CD4-positive, alpha-beta T cell treated with Interleukin-15 for 1 hour (primary cell): ENCODE measurements at regions not wholly inside any gene's neighbourhood (a gene's known extent, or its start where the extent isn't known, plus 50 kb on each side); places are given as distances from the start of the nearest gene placed in this dataset.
"Not testable (repeated sequence)": the region's sequence is repeated elsewhere in the genome, so short reads cannot be mapped to it uniquely, and the experiment has no call there.

Experiments used
- DNase-seq: peaks from one replicate; pipeline ENCODE4 v3.0.0-alpha.2; 2020

DNA sequence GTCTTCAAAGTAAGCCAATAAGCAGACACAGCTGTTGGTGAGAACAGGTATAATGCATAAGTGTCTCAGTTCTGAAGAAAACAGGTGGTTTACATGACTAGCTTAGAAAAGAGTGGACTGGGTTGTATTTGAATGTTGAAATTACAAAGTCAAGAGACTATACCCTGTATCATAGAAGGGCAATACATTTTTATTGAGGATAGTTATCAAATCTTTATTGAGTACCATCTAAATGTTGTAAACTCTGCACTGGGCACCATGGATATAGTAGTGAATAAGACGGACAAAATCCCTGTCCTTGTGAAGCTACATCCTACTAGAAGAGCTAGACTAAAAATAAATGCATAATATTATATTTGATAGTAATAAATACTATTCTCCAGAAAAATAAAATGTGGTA is 88.5 kb upstream of the CDC42EP3 start:
- DNase-seq, result not testable (repeated sequence)

DNA sequence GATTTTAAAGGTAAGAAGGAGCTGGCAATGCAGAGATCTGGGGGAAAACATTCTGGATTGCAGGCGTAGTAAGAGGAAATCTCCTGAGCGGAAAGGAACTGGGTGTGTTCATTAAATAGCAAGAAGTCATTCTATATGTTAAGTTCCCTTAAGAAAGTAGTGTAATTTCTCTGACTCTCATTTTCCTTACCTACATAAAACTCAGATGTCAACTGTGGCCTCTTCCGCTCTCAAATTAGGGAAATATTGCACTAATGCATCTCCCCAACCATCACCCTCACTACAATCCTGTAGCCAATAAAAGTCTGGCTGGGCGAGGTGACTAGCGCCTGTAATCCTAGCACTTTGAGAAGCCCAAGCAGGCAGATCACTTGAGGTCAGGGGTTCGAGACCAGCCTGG is 89.0 kb upstream of the CDC42EP3 start:
- no peak for DNase-seq

DNA sequence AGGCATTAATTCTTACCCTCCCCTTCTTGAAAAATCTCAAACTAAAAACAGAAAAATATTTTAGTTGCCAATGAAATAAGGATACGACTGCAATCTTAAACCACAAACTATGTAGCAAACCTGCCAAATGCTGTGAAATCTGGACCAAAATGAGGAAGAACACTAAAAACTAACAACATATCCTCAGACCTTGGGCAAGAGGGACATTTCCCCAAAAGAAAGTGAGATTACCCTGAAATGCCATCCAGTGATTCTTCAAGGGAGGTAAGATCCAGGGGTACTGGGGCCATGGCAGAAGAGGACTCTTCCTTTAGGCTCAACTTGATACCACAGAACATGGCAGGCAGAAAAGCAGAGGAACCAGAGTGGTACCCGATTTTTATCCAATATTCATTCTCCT is 90.8 kb upstream of the CDC42EP3 start:
- not testable (repeated sequence) for DNase-seq

DNA sequence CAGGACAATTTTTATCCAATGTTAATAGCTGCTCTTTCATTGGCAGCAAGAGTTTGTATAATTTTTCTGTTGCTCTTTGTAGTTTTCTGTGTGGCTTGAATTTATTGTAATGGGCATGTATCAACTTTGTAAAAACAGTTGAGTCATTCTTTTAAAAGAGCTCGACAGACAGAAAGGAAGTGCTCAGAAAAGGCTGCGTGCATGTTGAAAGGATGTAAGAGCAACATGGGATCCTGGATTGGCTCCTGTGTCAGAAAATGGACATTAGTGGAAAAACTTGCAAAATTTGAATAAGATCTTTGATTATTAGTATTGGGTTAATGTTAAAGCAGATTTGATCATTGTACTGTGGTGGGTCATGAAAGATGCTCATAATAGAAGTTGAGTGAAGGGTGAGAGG is 93.3 kb upstream of the CDC42EP3 start:
- no peak for DNase-seq

DNA sequence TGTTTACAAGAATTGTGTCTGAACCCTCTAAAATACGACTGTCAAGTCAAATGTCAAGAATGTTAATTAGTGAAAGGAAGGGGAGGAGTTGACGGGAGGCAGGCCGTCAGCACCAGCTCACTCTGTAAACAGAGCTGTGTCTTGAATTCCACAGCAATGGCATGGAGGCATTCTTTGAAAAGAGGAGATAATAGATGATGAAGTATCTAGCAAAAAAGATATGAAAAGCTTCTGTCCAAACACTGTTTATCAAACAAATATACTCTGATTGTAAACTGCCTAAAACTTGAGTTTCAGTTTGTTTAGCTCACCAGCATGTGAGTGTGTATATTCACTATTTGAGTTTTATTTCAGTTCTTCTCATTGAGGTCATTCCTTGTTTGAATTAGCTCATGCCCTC is 94.7 kb upstream of the CDC42EP3 start:
- DNase-seq, result no peak

DNA sequence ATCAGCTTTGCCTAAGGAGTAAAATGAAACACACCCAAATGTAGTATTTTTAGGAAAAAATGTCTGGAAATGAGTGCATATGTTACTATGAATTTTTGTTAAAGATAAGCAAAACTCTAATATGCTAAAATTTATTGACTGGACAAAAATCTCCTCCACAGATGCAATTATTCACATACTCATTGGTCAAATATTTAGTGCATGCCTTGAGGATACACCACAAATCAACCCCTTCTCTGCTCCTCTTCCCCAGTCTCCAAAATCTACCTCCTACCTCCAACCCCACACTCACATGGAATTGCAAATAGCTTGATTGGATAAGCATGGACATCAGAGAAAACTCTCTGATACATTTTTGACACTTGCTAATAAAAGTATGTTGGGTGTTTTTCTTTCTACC is 95.6 kb upstream of the CDC42EP3 start:
- no peak for DNase-seq

DNA sequence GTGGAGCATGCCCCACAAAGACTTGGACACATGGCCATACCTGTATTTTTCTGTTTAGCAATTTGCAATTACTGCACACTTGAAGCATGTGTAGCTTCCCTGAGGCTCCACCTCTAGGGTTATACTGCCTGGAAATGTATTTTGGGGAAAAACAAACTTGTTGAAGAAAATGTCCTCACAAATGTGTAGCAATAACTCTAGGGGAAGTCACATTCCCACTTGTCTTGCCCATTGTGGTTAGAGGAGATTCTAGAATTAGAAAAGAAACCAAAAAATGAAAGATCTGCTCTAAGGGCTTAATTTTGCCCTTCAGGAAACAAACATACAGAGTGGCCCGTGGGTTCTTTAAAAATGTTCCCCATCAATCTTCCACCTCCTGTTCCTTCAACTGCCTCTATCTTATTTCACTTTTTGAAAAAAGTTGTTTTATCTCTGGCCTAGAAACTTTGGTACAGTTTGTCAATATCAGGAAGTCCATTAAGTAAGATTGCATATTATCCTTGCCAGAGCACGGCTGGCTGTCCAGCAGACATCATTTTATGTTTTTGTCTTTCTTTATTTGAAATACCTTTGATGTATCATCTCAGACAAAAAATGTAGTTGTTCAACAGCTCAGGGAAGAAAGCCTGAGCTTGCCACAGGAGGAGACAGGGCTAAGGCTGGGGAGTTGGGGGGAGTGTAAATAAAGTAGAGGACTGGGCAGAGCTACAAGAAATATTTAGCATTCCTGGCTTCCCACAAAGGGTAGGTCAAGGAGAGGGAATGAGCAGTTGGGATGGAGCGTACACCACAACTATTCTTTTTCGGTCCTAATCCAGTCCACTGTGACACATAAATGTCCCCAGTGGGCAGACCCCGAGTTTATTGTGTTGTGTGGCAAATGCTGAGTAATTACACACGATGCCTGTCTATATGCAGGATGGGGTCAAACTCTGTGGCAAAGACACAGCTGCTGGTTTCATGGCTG is 96.8 kb upstream of the CDC42EP3 start:
- DNase-seq, result no peak

DNA sequence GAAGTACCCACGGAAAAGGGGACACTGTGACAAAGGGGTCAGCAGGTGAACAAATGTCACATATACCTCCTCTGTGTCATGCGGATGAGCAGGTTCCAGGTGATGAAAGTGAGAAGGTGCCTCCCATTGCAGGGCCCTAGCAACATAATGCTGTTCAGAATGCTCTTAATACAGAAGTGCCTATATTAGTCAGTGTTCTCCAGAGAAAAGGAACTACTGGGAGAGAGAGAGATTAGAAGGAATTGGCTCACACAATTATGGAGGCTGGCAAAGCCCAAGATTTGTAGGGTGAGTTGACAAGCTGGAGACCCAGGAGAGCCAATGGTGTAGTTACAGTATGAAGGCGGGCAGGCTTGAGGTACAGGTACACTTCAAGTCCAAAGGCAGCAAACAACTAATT is 98.1 kb upstream of the CDC42EP3 start:
- DNase-seq, result no peak

DNA sequence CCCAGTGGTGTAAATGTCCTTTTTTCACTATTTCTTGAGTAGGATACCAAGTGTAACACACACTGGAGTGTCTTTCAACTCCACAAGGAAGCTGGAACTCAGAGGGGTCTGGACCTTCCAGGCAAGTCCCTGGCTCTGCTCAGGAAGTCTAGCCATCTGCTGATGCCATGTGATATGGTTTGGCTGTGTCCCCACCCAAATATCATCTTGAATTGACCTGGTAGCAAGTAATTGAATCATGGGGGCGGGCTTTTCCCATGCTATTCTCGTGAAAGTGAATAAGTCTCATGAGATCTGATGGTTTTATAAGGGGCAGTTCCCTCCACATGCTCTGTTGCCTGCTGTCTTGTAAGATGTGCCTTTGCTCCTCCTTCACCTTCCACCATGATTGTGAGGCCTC is 99.4 kb upstream of the CDC42EP3 start:
- no peak for DNase-seq

DNA sequence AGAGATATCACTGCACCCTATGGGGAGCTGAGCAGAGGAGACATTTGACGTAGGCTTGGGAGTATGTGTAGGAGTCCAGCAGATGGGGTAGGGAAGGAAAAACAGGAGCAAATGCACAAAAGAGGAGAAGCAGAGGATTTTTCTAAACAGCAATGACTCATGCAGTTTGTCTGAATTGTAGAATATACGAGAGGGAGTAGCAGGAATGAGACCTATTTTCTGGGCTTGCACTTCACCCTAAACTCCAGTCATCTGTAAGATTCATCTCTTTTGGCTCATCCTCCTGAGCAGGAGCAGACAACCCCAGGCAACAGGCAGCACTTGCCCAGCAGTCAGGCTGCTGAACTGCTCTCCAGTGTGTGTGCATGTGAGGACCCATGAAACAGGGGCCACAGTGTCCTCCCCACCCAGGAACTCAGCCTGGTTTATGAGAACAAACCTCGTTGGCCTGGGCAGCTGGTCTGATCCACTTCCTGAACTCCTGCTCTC is 100.2 kb upstream of the CDC42EP3 start:
- DNase-seq, result no peak

DNA sequence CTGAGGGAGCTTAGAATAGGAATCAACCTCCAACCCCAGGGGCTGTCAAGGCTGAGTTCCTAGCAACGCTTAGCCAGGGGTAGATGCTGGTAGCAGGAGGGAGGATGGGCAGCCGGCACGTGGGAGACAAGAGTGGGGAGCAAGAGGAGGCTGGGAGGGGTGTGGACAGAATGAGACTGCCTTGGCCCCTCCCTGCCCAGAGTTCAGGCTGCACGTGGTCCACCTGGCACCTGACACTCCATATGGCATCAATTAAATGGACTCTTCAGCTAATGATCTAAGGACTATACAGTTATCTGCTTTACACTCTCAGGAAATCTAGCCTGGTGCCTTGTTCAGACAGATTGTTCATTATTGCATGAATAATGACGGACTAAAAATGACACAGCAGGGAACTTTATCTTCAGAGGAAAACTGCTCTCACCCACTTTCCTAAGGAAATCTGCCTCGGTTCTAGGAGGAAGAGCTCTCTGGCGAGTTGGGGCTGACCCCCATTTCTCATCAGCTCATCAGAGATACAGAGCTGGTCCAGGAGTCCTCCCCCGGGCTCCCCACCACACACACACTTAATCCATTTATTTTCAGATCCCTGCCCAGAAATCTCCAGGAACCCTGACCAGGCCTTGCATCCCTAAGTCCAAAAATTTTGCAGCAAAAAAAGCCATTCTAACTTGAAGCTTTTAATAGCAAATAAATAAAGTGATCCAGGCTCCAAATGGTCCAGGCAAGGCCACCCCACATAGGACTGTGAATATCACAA is 102.1 kb upstream of the CDC42EP3 start:
- no peak for DNase-seq

DNA sequence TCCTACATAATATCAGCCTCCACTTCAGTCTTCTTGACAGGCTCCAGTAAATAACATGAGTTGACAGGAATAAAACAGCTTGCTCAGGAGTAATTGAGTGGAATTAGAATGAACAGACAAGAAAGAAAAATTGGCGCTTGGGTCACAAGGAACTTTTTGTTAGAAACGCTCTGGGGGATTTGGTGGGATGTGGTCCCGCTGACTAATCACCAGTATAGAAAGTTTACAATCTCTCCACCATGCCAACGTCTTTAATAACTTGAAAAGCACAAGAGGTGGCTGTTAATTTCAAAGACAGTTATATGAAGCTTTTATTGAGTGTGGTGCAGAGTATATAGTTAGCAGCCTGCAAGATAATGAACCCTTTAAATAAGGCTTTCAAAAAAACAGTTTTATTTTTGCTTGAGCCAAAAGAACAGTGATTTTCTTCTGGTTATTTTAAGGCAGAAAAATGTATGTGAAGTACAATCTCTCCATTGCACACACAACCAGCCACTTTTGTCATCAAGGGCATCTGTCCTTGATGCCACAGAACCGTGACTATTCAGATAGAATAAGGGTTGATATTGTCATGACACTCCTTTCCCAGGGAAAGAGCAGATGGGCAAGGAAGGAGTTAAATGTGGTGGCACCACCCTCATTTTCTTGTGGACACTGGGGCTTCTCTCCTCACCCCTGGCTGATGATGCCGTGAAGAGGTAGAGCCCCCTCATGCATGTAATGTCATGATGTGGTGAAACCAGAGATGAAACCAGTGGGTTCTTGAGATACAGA is 102.9 kb upstream of the CDC42EP3 start:
- not testable (repeated sequence) for DNase-seq

DNA sequence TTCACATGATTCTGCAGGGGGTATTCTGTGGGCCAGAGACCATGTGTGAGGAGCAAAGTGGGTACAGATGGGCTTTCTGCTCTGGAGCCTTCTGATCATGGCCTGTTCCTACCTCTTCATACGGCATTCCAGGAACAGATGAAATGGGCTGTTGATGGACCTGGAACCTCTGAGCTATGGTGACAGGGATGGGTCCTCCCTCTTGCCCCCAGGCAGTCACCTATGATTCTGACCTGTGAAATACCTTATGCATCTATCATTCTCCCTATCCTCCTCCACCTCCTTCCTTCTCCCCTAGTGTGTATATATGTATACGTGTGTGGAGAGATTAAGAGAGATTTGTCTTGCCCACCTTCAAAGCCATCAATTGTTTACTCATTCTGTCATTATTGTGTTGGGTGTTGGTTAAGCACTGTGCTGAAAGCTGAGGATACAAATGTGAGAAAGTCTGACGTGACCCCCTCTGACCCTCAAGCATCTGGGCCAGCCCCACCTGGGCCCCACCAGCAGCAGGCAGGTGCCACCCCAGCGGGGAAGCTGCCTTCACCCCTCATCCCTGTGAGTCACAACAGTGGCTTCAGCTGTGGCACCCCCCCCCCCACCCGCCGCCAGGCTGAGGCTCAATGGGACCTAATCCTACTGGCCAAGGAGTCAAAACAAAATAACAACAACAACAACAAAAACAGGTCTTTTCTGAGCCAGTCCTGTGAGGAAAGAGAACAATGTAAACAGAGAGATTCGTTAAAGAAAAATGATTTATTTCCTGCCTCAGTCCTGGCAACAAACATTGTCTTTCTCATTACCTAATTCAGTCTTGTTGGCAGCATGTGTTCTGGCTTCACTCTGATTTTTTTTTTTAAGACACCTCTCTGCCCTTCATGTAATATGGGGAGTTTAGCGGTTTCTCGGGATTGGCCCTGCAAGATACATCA is 103.8 kb upstream of the CDC42EP3 start:
- DNase-seq, result no peak

DNA sequence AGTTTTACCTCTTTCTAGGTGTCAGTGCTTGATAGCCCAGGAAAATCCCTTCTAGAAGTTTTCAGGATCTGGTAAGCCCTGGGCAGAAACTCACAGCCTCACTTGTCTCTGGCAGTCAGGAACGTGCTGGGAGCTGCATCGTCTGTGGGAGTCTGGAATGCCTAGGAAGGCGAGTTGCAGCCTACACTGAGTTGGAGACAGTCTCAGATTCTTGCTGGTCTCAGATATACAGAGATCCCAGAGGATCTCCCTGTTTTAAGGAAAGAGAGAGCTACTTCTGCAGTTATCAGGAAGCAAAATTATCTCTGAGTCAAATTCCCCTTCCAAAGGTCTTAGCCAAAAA is 104.4 kb upstream of the CDC42EP3 start:
- no peak for DNase-seq

DNA sequence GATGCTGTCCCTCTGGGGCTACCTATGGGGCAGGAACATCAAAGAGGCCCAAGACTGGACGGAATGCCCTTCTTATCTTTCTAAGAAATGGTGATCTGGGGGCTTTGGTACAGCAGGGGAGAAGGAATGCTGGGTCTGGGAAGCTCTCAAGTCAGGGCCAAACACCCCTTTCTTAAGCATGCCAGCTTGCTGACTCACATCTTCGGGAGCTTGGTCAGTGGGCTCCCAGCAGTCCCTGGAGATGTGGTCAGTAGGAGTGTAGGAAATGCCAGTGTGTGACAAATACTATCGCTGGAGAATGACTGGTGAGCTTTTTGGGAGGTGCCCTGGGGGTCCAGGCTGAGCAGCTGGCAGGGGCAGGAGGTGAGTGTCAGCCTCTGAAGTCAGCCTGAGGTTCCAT is 105.0 kb upstream of the CDC42EP3 start:
- DNase-seq, result no peak

DNA sequence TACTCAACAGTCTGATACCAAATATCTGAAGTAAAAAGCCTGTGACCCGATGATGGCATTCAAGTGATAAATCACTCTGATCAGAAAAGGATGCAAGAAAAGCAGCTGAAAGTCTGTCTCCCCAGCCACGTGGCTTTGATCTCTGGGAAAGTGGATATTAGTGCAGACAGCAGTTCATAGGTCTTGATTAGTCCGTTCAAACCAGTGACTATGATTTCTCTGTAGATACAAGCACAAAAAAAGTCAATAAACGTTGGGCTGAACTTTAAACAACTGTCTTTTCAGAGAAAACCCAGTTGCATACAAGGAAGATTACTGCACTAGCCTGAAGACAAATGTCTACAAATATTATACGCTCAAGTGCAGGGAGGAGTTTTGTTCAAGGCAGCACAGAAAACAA is 107.7 kb upstream of the CDC42EP3 start:
- no peak for DNase-seq

DNA sequence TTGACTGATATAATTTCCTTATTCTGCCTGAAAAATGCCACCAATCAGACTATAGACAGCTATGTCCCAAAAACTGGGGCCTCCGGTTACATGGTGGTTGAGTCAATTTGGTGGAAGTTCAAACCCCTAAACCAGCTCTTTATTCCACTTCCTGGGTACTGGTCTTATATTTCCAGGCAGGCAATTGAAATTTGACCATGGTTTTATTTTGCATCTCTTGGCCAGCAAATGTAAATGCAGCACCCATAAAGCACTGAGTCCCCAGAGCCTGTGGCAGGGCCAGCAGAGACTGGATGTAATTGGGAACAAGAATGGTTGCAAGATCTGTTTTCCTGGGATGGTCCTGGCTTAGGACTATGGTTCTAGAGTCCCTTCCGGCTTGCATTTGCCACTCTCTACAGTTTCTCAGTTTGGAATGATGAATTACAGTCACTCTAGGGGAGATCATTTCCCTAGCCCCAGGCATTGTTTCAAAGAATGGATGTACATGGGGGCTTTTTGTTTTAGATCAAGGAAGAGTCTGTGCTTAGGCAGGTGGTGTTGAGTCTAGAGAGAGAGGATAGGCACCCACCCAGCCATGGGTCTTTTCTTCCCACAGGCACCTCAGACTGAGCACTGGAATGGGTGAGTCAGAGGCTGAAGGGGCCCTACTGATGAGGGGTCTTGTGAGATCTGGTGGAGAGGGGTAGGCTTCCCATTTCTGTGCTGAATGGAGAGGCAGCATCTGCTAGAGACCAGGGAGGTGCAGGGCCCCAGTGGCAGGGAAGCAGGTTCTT is 108.4 kb upstream of the CDC42EP3 start:
- DNase-seq, result no peak

DNA sequence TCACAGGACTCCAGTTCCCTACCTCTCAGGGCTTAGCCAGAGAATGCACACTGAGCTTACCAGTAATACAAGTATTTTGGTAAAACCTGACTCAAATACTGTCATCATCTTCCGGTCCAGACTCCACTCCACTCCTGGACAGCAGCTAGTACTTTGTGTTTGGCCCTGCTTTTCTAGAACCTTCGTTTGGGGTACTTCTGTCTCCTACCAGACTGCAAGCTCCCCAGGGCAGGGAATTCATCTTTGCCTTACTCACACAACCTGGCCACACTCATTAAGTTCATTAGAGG is 108.9 kb upstream of the CDC42EP3 start:
- DNase-seq, result no peak

DNA sequence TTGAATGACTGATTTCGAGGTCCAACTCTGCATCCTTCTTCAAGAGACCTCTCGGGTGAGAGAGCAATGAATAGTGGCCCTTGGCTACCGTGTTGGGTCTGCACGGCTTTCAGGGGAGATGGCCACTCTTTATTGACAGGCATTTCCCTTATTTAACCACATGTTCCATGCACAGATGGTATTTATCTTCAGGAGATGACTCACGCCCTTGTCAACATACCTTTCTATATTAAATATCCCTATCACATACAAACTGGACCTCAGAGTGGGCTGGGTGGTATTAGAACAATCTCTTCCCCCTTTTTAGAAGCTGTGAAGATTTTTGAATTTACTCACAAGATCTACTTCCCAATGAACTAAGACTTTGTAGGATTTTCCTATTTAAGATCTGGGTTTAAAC is 109.6 kb upstream of the CDC42EP3 start:
- no peak for DNase-seq

DNA sequence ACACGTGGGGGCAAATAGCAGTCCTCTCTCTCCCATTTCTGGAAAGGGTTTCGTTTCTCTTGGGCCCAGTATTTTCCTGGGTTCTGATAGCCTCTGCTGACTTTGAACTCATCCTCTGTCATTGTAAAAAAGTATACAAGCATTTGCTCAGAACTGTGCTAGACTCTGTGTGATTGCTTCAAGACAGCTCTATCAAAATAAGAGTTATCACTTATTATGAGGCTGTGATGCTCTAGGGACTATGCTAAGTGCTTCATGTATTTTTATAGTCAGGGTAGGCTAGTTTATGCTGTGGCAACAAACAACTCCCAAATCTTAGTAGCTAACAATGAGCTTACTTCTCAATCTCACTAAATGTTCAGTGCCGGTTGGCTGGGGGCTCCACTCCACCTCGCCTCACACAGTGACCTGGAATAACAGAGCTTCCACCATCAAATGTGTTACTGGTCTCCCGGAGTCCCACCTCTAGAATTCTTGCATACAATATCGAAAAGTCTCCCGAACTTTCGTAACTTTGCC is 110.8 kb upstream of the CDC42EP3 start:
- DNase-seq, result no peak

DNA sequence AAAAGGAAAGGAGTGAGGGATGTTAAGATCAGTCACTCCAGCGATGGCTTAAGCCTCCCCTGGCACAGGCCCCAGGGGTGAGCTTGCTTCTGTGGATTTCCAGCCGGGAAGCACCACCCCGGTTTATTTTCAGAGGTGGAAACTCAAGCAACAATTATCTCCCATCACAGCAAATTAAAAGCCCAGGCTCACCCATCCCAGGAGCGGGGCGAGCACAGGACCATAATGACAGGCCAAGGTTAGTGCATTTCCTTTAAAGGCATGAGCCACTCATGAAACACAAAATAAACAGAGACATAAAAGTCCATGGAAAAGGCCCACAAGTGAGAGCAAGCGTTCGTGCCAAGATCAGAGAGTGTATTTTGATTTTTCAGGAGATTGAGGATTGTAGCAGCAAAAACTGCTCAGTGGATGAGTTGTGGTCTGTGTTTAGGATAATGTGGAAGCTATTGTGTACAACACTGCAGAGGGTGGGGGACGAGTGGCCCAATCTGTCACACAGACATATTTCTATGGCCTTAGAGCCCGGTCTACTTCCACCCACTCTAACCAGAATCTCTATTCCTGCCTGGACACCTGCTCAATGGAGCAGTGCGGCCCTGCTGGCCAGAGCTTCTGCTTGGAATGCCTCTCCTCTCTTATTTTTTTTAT is 111.4 kb upstream of the CDC42EP3 start:
- DNase-seq, result no peak
